T-helper 1 cell (primary cell): ENCODE measurements at regions not wholly inside any gene's neighbourhood (a gene's known extent, or its start where the extent isn't known, plus 50 kb on each side); places are given as distances from the start of the nearest gene placed in this dataset.
A peak's percentile ranks its signal among the peaks of the same experiment; 100 is the strongest.

Experiments used
- DNase-seq, 5 donors: peaks; one replicate each; pipeline ENCODE4 v3.0.0-alpha.2; 2012 to 2020

DNA sequence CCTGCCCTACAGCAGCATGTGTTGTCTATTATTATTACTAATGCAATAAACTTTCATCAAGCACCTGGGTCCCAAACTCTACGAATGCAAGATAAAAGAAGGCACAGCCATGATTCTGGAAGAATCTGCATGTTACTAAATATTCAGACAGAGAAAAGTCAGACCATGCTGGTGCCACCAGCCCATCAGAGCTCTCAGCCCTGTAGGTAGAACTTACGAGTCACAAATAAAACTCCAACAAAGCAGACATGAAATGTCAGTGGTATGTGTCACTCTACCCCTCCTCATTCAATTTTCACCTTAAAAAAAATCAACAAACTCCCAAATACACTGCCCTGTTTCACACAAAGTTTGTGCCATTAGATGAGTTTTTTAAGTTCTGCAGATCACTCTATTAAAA is 62.4 kb upstream of the TIAM1 start:
- no peak for DNase-seq

DNA sequence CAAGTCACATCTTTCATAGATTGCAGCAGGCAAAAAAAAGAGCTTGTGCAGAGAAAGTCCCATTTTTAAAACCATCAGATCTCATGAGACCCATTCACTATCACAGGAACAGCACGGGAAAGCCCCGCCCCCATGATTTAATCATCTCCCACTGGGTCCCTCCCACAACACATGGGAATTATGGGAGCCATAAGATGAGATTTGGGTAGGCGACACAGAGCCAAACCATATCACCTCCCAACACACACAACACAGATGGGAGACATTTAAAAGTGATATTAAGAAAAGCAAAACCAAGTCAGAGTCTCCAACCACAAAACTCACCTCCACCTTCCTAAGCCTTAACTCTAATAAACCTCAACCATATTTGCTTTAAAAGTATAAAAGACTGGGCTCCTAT is 61.5 kb upstream of the TIAM1 start:
- DNase-seq, result no peak

DNA sequence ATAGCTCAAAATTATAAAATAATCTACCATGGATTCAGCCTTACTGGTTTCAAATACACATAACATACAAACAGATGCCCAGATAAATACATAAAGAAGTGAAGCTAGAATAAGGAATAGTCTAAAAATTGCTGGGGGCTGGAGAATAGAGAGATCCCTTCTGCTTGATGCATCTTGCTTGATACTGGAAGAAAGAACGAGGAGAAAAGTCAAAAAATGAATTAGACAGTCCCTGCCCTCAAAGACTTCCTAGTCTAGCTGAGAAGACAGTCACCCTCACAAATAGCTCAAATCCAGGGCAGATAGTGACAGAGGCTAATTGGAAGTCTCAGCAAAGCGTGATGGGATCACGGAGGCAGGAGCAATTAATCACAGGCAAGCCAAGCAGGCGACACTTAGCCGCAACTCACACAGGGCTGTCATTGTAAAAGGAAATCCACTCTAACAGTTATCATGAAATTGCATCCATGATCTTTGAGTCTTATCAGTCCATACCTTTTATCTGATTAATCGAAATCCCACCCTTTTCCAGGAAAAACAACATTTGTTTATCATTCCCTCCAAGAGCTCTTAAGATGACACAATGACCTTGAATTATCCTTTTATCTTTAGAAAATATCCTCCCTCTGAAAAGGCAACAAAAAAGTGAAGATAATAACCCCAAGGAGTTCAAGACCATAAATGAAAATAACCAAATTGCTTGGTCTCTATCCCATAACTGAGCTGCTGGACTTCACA is 59.7 kb upstream of the TIAM1 start:
- DNase-seq, result no peak

DNA sequence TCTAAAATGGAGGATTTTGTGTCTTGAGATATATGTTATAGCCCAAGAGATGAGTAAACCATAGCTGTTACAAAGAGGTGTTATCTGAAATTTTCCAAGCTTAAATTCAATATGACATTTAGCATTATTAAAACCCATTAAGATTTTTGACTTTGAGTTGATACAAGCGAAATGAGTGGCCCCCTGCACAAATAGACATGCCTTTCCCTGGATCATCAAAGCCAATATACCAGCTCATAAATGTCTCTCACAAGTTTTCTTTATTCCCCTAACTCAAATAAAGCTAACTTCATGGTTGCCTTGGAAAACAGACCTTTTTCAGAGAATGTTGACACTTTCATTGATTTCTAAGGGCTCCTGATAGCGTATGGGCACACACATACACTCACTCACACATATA is 55.5 kb upstream of the TIAM1 start:
- no peak for DNase-seq

DNA sequence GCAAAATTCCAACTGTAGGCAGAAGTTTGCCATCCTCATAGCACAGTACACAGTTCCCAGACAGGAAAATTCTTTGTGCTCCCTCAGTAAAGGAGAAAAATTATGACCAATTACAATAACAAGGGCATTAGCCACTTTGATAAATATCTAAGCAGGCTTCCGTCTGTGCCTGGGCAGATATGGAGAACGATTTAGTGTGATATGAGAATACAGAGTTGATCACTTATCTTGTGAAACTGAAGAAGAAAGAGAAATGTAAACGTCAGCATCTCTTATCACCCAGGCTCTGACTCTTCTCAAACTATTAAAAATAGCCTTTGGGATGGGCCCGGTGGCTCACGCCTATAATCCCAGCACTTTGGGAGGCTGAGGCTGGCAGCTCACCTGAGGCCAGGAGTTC is 54.5 kb upstream of the TIAM1 start:
- DNase-seq, result no peak

DNA sequence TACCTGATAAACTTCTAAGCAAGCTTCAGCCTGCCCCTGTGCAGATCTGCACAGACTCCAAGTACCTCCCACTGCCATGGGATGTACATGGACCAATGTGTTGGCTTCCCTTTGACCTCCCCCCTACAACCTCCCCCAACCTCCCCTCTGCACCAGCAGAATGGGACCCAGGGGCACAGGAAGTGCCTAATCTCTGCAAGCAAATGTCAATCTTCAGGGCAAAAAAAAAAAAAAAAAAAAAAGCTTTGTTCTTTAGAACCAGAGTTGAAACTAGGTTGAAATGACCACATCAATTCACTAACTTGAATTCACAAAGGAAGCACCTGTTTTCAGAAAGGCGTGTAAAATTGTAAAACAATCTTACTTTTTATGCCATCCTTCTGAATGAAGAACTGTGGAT is 53.9 kb upstream of the TIAM1 start:
- peak in 2 of 5 donors; percentile 12 to 39 for DNase-seq

DNA sequence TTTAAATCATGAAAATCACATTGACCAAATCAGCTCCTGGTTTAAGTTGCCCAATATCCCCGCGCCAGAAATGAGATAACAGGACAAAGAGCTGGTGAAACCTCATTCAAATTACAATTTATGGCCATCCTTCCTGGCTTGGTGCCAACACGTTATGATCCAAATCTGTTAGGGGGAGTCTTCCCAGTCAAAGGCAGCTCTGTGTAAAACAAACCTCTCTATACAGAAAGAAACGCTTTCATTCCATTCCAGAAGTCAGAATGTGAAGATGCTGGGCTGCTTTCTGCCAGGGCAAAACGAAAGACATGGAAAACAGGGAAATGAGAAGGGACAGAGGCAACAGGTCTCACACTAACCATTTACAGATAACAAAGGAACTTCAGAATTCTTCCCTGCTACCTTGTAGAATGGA is 53.5 kb upstream of the TIAM1 start:
- DNase-seq, result no peak

DNA sequence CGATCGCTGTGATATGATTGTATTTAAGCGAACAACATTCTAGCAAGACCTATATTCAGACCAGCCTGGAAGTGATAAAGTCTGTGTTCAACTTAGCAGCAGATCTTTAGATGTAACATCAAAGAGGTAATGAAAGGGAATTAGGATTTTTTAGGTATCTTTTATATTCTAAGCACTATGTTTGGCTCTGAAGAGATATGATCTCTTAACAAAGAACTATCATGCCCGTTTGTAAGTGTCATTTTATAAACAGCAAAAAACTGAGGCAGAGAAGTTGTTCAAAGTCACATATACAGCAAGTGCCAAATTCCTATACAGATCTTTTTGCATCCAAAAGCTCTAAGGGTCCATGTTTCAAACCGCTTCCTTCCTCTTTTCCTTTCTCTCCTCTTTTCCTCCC is 53.0 kb upstream of the TIAM1 start:
- DNase-seq, result no peak

DNA sequence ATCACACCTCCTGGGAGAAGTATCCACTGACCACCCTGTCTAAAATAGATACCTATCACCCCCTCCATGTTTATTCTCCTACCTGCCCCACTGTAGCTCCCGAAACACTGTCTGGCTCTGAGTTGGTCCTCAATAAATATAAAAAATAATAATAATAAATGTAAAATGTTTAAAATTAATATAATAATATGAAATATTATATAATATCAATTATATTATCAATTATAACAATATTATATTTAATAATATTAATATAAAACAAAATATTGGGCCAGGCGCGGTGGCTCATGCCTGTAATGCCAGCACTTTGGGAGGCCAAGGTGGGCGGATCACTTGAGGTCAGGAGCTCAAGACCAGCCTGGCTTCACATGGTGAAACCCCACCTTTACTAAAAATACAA is 52.3 kb upstream of the TIAM1 start:
- DNase-seq, result no peak

DNA sequence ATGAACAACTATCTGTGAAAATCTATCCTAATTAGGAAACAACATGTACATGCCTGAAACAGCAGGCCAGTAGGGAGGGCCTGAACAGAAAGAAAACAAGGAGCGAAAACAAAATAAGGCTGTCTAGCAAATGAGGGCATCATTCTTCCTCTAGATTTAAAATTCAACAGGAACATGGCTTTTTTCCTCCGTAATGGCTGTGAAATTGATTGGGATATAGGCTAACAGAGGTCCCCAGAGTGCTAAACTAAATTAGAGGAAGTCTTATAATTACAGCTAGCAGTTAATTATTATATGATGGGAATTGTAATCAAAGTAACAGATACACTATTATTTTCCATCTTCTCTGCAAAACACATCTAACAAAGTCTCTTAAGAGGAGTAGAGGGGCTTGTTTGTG is 51.7 kb upstream of the TIAM1 start:
- no peak for DNase-seq

DNA sequence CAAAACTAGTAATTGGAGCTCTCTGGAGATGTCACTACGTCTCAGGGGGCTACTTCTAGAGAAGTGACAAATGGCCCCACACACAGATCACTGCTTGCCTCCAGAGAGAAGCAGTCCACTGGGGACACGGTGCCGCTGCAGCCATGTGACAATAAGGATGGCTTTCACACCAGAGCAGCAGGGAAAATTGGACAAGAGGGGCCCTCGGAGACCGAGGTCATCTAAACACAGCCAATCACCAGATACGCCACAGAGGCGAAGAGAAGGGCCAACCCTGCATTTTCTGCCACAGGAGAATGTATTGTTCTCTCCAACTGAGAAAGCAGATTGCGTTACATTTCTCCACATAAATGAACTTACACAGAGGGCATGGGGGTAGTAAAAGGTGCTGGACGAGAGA is 51.2 kb upstream of the TIAM1 start:
- DNase-seq, result no peak

DNA sequence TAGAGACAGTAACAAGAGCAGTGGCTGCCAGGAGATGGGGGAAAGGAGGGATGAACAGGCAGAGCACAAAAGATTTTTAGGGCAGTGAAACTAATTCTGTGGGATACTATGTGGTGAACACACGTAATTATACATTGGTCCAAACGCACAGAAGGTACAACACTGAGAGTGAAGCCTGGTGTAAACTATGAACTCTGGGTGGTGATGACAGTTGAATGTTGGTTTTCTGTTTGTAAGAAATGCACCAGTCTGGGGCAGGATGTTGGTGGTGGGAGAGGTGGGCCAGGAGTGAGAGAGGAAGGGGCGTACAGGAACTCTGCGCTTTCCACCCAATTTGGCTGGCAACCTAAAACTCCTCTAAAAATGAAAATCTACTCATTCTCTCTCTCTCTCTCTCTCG is 50.2 kb upstream of the TIAM1 start:
- peak in 1 of 5 donors; percentile 10 for DNase-seq
